ENCODE measurements at regions not wholly inside any gene's neighbourhood (a gene's known extent, or its start where the extent isn't known, plus 50 kb on each side); places are given as distances from the start of the nearest gene placed in this dataset.
A peak's percentile ranks its signal among the peaks of the same experiment; 100 is the strongest.
"Not testable (repeated sequence)": the region's sequence is repeated elsewhere in the genome, so short reads cannot be mapped to it uniquely, and the experiment has no call there.

DNA sequence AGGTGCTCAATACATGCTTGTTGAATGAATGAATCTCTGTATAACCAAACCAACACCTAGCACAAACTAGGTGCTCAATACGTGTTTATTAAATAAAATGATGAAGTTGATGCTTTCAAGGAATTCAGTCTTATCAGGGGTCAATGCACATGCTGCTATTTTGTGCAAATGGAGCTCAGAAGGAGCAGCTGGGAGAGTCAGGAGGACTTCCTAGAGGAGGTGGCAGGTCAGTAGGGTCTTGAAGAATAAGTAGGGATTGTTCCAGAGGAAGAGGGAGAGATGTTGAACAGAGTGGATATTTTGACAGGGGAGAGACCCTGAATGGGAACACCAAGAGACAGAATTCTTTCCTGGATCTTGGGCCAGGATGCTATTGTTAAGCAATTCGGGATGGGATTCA lies 92.7 kb upstream of the LHX1 start:
- no peak for DNase-seq (ENCODE audit: low read depth)
- Histone ChIP-seq H3K4me3 (ENCODE audit: low read depth, low read length) (no peak overlapping the region), H3K27me3 (ENCODE audit: control insufficient read depth, insufficient read depth, low read length) (peaks cover 1% of the 10 kb centered on the region), H3K36me3 (ENCODE audit: control insufficient read depth, insufficient read depth, low read length) (no peaks in the 10 kb centered on the region)
- FAIRE-seq: no peak
- TF ChIP-seq, protein P1, sequence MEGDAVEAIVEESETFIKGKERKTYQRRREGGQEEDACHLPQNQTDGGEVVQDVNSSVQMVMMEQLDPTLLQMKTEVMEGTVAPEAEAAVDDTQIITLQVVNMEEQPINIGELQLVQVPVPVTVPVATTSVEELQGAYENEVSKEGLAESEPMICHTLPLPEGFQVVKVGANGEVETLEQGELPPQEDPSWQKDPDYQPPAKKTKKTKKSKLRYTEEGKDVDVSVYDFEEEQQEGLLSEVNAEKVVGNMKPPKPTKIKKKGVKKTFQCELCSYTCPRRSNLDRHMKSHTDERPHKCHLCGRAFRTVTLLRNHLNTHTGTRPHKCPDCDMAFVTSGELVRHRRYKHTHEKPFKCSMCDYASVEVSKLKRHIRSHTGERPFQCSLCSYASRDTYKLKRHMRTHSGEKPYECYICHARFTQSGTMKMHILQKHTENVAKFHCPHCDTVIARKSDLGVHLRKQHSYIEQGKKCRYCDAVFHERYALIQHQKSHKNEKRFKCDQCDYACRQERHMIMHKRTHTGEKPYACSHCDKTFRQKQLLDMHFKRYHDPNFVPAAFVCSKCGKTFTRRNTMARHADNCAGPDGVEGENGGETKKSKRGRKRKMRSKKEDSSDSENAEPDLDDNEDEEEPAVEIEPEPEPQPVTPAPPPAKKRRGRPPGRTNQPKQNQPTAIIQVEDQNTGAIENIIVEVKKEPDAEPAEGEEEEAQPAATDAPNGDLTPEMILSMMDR (IDR thresholded peaks at IDR 0.05; ENCODE audit: insufficient read depth, low read length, severe bottlenecking): no peak

DNA sequence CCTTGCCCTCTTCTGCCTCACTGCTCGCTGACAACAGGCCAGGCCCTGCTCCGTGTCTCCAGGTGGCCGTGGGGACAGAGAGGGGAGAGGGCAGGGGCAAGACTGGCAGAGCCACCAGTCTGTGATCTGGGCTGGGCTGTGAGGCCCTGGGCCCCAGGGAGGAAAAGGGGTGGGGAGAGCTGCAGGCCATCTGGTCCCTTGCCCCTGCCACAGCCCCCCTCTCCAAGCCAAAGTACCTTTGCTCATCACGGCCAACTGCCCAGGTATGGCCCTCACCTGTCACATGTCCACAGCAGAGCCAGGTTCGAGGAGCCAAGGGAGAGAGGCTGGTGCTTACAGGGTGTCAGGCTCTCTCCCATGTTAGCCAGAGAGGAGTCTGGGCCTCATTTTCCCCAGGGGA lies 91.4 kb upstream of the LHX1 start:
- TF ChIP-seq, protein P1 (IDR thresholded peaks at IDR 0.05; ENCODE audit: insufficient read depth, low read length, severe bottlenecking): no peak
- Histone ChIP-seq H3K27me3 (ENCODE audit: control insufficient read depth, insufficient read depth, low read length) (peaks cover 1% of the 10 kb centered on the region), H3K36me3 (ENCODE audit: control insufficient read depth, insufficient read depth, low read length) (no peaks in the 10 kb centered on the region), H3K4me3 (ENCODE audit: low read depth, low read length) (no peak overlapping the region)
- no peak for DNase-seq (ENCODE audit: low read depth)
- no peak for FAIRE-seq

DNA sequence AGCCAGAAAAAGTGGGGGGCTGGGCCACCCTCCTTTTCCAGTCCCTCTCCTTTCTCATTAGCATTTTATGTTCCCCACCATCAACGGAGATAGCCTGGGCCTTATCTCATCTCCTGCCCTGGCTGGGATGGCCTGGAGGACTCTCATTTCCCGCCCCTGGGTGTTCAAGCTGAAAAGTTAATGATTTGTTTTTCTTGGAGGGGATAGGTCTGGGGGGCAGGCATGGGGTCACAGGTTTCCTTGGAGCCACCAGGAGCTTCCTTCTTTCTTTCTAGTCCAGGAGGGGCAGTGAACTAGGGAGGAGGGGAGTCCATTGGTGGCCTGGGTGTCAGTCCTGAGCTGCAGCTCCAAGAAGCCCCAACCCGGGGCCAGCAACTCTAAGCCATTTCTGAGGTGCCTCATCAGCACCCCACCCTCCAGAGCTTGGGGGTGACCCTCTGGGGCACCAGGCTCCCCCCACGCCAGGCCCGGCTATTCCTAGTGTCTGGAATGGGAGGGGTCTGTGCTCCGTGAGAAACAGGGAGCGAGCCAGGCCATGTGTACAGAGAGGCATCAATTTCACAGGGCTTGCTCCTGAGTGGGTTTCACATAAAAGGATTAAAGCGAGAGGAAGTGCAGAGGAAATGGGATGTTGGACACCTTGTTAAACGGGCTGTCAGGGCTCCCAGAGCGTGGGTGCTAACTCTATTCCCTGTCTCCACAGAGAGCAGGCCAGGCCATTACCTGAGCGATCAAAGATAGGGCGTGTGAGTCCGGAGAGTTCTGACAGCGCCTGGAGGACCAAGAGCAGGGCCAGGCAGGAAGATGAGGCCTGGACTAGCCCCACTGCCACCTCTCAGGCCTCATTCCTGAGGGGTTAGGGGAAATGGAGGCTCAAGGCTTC lies 90.6 kb upstream of the LHX1 start:
- no peak for DNase-seq (ENCODE audit: low read depth)
- peaks cover 1% of the 10 kb centered on the region for H3K27me3 ChIP-seq (ENCODE audit: control insufficient read depth, insufficient read depth, low read length)

DNA sequence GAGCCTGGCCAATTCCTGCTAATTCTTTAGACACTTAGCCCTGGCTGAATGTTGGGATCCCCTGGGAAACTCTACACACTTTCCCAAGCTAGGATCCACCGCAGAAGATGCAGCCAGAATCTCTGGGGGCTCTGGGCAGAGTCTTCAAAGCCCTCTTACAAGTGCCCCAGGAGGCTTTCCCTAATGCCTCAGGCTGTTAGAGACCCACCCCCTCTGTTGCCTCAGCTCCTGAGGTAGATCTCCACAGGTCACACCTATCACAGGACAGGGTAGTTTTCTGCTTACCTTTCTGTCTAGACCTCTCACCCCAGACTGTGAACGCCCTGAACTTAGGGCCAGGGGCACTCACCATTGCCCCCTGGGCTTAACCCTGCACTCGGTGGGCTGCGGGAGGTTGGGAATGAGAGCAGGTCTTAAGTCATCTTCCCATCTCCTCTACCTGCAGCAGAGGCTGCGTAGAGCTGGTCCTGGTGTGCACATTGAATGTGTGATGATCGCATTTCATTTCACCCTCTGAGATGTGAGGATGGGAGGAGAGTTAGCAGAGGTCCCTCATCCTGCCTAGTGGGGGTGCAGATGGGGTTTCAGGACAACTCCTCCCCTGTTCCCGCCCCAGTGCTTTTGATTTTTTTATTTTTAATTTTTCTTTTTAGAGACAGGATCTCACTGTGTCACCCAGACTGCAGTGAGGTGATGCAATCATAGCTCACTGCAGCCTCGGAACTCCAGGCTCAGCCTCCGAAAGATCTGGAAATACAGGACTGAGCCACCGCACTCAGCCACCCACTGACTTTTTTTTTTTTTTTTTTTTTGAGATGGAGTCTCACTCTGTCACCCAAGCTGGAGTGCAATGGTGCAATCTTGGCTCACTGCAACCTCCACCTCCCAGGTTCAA lies 89.0 kb upstream of the LHX1 start:
- H3K36me3 ChIP-seq (ENCODE audit: control insufficient read depth, insufficient read depth, low read length): no peaks in the 10 kb centered on the region
- H3K4me3 ChIP-seq (ENCODE audit: low read depth, low read length): no peak overlapping the region
- DNase-seq (ENCODE audit: low read depth) (peak; percentile 51), FAIRE-seq (no peak)
- TF ChIP-seq, protein P1 (IDR thresholded peaks at IDR 0.05; ENCODE audit: insufficient read depth, low read length, severe bottlenecking): no peak
- H3K27me3 ChIP-seq (ENCODE audit: control insufficient read depth, insufficient read depth, low read length): no peaks in the 10 kb centered on the region

More for the DNA sequence above, 90.6 kb upstream of the LHX1 start:
- H3K36me3 ChIP-seq (ENCODE audit: control insufficient read depth, insufficient read depth, low read length): no peaks in the 10 kb centered on the region
- no peak for FAIRE-seq
- TF ChIP-seq, protein P1 (IDR thresholded peaks at IDR 0.05; ENCODE audit: insufficient read depth, low read length, severe bottlenecking): no peak
- no peak overlapping the region for H3K4me3 ChIP-seq (ENCODE audit: low read depth, low read length)

DNA sequence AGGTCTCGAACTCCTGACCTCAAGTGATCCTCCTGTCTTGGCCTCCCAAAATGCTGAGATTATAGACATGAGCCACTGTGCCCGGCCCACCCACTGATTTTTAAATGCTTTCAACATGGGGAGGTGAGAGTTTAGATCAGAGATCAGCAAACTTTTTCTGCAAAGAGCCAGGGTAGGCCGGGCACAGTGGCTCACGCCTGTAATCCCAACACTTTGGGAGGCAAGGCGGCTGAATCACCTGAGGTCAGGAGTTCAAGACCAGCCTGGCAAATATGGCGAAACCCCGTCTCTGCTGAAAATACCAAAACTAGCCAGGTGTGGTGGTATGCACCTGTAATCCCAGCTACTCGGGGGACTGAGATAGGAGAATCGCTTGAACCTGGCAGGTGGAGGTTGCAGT lies 88.3 kb upstream of the LHX1 start:
- FAIRE-seq; H3K4me3 ChIP-seq (ENCODE audit: low read depth, low read length); H3K27me3 ChIP-seq (ENCODE audit: control insufficient read depth, insufficient read depth, low read length); H3K36me3 ChIP-seq (ENCODE audit: control insufficient read depth, insufficient read depth, low read length); DNase-seq (ENCODE audit: low read depth): not testable (repeated sequence)

DNA sequence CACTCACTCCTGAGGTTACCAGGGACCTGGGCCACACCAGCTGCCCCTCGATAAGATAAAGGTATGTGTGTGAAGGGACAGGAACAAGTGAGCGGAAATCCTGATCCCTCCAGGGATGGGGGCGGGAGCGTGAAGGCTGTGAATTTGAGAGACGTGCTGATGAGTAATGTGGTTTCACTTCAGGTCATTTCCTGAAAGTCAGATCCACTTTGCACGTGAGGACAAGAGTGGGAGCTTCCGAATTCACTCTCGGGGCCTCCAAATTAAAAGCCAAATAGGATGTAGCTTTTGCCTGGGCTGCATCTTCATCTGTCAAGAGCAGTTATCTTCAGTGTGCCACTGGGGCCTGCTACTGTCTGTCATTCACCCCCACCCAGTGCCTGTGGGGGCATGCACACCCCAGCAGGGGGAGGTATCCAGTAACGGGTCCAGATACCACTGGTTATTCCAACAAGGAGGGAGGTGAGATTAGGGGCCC lies 87.4 kb upstream of the LHX1 start:
- Histone ChIP-seq H3K36me3 (ENCODE audit: control insufficient read depth, insufficient read depth, low read length) (no peaks in the 10 kb centered on the region), H3K27me3 (ENCODE audit: control insufficient read depth, insufficient read depth, low read length) (no peaks in the 10 kb centered on the region), H3K4me3 (ENCODE audit: low read depth, low read length) (no peak overlapping the region)
- peak; percentile 84 for DNase-seq (ENCODE audit: low read depth)
- no peak for FAIRE-seq
- TF ChIP-seq, protein P1 (IDR thresholded peaks at IDR 0.05; ENCODE audit: insufficient read depth, low read length, severe bottlenecking): no peak

All from bronchial epithelial cell (primary cell).